SW480 (cell line): ENCODE measurements at regions not wholly inside any gene's neighbourhood (a gene's known extent, or its start where the extent isn't known, plus 50 kb on each side); places are given as distances from the start of the nearest gene placed in this dataset.
A peak's percentile ranks its signal among the peaks of the same experiment; 100 is the strongest.

ENCODE experiments used
- DNase-seq: peaks from one replicate; pipeline ENCODE4 v3.0.0-alpha.2; 2016; ENCODE audit warnings: low spot score

DNA sequence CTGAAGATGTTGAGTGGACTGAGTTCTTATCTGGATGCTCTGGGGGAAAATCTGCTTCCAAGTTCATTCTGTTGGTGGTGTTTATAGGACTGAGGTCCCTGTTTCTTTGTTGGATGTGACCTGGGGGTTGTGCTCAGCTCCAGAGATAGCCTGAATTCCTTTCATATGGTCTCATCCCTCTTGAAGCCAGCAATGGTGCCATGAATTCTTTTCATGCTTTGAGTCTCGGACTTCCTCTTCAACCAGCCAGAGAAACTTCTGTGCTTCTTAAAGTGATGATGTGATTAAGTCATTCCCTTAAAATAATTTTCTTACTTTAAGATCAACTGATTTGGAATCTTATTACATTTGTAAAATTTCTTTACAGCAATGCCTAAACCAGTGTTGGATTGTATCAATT is 233.8 kb upstream of the UGT8 start:
- no peak for DNase-seq

DNA sequence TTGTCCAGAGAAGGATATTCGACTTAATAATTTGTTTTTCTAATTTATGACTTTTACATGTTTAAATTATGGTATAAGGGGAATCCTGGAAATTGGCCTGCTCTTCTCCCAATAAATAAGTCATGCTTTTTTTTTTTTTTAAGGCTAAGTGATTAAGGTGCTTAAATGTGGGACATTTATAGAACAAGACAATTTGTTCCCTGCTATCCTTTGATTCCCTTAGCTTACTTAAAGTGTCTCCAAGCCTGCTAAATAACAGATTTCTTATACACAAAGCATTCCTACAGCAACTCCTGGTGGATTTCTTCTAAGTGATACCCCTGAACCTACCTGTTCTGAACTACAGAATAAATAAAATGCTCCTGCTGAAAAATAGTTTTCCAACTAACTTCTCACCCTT is 233.0 kb upstream of the UGT8 start:
- no peak for DNase-seq

DNA sequence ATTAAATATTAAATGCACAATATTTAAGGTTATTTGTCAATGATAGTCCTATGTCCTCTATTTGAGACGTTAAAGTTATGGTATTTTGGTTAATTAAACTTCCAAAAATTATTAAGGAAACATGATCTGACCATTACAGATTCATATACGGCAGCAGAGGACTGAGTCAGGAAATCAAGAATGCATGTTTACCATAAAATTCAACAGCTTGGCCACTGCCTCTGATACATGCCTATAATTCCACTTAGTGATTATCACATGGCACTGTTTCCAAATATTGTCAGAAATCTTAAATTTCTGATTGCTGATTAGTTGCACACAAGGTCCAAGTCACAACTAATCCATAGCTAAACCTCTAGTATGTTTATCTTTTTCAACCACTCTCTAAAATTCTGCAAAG is 232.2 kb upstream of the UGT8 start:
- DNase-seq, result no peak

DNA sequence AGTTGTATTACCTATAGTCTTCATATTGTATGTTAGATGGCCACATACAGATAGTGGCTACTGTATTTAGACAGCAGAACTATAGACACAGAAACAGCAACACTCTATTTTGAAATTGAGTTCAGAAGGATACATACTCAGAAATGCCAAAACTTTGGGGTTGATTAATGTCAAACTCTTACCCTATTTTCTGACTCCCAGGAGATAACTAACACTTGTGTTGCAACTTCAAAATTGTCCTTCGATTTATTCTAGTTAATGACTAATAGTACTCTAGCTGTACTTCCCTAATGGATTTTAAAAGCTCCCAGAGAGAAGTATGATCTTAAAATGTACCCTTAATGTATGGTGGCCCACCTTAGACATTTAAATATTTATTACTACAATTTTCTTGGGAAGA is 229.9 kb upstream of the UGT8 start:
- DNase-seq, result no peak

DNA sequence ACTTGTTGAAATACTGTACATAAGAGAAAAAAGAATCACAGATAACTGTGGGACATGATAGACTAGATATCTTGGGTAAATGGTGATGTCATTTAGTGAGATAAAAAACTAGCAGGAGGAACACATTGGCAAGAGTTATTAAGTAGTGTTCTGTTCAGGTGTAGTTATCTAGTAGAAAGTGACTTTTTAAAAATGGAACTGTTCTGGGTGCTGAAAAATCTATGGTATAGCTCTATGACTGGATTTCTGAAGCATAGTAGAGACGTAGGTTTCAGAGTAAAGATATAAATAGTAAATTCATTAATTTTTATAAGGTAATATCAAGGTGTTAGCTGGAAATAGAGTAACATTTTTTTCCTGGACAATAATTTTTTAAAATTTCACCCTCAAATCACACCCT is 225.1 kb upstream of the UGT8 start:
- DNase-seq, result no peak

DNA sequence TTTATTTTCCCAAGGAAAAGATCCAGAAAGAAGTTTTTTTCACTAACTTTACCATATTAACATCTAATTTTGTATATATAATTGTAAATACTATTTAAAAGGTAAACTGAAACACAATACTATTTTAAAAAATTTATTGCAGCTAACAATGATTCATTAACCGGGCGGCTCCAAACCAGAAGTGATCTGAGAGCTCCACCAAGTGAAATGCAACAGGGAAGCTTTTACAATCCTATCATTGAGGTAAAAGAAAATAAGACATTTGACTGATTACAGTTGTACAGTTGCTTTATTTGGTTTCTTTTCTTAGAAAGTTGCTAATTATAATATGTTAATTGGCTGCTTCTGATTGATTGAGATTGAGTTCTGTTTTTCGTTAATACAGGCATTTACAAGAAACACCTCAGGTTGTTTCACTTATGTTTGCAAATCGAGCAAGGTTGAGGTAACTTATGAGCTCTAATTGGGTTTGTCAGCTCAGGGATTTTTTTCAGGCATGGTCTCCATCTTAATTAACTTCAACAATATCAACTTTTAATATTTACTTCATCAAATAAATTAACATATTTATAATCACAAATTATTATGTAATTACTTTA is 220.2 kb upstream of the UGT8 start:
- no peak for DNase-seq

DNA sequence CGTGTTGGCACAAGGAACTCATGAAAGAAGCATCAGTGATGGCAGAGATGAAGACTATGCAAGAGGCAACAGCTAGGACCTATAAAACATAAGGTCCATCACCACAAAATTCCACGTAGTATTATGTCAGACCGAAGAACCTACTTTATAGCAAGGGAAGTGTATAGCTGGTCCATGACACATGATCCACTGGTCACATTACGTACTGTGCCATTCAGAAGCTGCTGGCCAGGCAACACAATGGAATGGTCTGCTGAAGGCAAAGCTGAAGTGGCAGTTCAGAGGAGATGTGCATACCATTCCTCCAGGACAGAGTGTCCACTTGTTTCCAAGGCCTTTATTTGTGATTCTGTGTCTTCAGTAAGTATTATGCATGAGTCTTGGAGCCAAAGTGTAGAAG is 215.5 kb upstream of the UGT8 start:
- no peak for DNase-seq

DNA sequence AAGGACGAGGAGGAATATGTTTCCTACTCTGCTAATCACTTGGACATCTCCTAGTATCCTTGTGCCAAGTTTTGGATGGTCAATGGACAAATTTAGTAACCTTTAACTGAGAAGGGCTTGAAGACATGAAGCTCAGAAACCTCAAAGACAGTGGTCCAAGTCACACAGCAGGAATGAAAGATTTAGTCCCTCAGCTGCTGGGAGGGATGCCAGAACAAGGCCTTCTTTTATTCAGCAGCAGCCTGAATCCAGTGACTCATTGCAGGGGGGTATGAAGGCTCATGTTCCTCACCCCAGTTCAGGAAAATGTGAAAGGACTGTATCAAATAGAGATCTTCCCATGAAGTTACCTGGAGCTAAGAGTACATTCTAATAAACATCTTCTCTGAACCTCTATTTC is 214.9 kb upstream of the UGT8 start:
- no peak for DNase-seq

DNA sequence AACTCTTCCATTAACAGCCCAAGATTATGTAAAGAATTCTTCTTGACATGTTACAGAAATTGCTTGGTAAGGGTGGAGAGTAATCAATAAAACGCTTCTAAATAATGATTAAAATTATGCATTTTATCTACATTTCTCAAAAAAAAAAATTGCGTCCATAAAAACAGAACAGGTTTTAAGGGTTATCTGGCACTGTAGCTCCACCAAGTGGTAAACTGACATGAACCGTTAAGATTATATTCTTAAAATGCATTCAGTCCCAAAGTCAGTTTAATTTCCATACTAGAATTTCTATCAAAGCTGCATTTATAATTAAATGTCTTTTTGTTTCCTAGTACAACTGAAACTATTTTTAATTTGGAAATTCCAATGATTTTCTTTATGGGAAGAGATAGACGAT is 214.0 kb upstream of the UGT8 start:
- DNase-seq, result no peak

DNA sequence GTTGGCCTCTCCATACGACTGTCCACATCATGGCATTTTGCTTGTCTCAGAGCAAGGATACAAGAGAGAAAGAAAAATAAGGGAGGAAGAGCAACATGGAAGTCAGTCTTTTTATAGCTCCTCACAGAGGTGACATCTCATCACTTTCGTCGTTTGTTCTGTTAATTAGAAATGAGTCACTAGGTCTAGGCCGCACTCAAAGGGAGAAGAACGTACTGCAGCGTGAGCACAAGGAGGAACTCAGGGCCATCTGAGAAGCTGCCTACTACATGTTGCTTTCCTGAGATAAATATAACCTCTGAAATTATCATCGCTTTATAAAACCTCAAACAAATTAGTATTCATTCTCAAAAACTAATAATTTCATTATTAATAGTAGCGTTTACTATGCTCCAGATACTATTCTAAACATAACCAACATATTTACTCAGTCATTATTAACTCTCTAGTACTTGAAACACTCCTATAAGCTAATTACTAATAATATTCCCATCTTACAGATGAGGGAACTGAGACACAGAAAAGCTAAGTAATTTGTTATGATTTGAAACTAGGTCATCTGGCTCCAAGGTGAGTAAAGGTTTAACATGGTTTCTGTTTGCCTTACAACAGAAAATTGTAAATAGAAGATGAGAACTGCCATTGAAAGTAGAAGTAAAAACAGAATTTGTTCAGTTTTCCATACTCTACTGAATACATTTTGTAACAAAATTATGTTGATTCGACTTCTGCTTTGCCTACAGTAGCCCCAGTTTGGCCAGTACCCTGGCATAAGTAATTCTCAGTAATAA is 213.2 kb upstream of the UGT8 start:
- no peak for DNase-seq

DNA sequence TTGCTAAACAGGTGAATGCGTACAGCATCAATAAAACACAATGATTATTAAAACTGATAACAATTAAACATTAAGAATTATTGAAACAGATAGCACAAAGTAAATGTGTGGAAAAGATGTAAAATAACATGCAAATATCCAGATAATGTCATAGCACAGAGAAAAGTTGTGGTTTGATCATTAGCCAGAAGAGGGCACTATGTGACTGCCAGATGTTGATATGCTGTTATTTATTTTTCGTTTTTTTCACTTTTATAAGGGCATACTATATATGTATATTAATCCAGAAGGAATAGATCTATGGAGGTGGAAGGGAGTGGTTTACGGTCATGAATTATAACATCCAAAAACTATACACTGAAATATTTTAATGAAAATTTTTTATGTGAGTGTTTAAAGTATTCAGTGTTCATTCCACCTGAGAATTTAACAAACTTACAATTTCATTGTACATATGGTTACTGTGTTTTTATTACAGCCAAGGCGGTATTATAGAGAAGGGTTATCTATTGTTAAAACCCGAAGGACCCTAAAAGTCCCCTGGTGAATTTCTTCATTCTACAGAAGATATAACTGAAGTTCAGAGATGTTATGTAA is 211.9 kb upstream of the UGT8 start:
- DNase-seq, result peak; percentile 27

DNA sequence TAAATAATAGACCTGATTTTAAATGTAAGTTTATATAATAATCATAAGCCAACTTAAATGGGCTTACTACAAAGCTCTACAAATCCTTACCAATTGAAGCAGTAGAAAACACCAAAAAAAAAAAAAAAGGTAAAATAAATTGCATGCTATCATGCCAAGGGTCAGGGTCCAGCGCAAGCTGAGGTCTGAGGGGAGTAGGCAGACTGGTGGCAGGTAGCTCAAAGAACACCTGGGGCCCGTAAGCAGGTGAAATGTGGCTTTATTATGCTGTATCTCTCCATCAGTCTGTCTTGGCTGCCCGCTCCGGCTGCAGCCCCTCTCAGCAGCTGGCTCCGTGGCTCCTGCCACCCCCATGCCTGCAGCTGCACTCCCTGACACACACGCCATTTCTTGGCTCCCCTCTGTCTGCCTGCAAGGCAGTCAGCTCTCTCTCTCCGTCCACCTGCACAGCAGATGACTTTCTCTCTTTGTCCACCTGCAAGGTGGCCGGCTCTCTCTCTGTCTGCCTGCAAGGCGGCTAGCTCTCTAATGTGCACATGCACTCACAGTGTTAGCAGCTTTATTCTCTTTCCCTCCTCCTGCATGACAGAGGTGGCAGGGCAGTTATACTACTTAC is 209.4 kb upstream of the UGT8 start:
- DNase-seq, result no peak

DNA sequence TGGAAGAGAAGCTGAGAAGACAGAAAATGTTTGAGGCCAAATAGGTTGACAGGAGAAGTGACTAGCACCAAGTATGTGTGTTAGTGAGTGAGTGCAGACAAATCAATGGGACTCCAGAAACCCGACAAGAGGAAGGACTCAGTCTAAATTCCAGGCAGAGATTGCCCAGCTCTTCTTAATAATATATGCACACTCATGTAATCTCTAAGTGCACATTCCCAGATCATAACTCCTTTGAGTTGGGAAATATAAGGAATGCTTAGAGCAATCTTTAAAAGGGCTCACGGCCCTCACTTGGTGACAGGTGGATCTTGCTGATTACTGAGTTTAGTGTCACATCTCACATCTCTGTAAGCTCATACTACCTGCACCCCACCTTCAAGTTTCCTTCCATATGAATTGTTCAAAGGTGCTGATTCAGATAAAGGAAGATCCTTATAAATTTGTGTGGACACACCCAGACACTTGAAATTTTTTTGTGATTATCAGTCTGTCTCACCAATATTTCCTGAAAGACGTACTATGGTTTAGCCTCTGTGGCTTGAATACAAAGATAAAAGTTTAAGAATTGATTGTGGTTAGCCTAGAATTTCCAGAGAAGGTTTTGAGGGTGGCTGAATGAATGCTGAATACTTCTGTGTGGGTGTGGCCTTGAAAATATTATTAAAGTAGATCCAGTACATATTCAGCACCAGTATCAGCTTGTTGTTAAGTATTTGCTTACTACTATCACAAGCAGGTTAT is 205.1 kb upstream of the UGT8 start:
- no peak for DNase-seq

DNA sequence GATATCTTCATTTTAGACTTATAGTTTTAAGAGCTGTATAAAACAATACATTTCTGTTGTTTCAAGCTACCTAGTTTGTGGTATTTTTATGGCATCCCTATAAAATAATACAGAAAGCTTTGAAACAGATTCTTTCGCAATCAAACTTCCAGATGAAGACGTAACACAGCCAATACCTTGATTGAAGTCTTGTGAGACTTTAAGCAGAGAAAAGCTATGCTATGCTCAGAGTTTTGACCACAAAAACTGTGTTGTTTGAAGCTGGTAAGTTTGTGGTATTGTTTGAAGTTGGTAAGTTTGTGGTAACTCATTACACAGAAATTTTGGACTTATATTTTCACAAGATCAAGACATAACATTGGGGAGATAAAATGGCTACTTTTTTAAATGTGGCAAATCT is 201.8 kb upstream of the UGT8 start:
- peak; percentile 24 for DNase-seq

DNA sequence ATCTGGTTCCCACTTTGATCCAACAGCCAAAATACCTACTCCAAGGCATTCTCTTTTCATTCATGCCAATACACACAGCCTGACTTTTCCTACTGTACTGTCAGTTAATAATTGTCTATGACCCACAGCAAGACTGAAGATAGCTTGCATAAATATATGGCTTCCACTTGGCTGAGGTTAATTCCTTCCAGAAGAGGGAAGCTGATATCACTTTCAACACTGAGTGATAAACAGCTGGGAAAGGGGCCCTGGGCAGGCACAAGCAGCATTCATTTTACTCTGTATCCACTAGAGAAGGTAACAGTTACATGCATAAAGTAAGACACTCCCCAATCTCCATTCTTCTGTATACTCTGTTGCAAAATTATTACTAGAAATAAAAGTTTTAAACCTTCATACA is 200.2 kb upstream of the UGT8 start:
- no peak for DNase-seq

DNA sequence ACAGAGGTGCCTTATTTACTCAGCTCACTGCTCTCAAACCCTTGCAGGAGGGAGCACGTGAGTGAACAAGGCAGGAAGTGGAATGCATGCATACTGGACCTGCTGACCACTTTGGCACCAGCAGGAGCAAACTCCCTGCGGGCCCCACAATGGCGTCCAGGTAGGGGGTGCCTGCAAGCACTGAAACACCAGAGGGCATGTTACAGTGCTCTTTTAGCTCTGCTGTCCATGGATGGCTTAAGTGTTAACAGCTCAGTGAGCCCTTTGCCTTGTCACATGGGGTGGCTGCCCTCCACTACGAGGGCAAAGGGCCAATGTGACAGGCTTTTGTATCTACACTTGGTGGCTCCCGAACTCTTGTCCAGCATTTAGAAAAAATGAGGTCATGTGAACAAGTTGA is 199.5 kb upstream of the UGT8 start:
- DNase-seq, result no peak

DNA sequence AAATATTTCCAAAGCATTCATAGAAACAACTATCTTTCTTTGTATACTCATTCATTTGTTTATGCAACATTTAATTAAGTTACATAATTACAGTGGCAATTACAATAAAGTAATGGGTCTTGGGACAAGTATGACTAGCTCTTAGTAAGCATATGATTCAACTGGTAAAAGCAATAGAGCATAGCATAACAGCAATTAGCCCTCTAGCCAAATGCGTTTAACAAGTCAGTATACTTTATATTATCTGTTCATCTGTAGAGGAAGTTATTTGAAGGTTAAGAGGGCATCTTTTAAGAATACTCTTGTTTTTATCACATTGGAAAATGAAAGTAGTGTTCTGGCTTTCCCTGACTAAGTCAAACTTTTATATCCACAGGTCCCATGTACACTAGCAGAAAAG is 198.1 kb upstream of the UGT8 start:
- DNase-seq, result no peak

DNA sequence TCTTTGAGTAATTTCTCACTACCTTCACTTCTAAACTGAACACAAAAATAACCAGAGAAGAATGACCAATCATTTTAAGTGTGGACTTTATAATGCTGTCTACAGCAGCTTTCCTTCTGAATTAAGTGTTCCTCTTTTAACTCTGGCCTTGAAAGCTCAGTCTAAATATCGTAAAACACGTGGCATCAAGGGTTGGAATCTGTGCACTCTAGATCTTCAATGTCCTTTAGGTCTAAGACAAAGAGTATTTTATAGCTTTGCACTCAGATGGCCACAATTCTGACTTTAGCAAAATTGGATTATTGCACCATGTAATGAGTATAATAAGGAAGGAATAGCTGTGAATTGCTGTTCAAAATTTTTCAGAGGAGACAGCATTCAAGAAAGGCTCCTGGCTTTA is 197.1 kb upstream of the UGT8 start:
- no peak for DNase-seq

DNA sequence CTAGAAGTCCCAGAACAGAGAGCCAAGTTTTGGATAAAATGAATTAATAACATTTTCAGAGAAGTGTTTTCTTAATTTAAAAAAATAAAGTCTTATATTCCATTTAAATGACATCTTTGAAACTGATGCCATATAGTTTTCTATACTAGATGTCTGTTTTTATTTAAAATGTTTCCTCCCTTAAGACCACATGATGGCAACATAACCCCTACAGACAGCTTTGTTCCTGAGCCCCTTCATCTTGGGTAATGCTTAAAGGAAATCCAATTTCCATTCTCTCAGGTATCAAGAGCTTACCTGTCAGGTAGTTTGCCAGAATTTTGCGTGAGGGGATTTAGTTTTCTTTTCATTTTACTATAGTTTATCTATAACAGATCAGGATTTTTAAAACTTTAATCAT is 181.4 kb upstream of the UGT8 start:
- peak; percentile 29 for DNase-seq

DNA sequence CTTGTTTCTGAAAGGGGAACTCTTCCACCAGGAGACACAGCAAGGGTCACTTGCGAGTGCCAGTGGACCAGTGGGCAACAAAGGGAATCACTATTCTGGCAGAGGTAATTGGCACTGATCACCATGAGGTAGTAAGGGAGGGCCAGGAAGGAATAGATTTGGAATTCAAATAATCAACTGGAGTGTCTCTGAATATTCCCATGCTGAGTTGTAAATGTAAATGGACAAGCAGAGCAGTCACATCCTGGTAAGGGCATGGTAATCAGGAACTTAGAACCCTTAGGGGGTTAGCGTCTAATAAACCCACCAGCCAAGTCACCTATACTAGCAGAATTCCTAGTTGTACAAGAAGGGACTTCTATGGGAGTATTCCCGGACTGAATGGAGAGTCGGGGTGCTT is 178.5 kb upstream of the UGT8 start:
- no peak for DNase-seq

DNA sequence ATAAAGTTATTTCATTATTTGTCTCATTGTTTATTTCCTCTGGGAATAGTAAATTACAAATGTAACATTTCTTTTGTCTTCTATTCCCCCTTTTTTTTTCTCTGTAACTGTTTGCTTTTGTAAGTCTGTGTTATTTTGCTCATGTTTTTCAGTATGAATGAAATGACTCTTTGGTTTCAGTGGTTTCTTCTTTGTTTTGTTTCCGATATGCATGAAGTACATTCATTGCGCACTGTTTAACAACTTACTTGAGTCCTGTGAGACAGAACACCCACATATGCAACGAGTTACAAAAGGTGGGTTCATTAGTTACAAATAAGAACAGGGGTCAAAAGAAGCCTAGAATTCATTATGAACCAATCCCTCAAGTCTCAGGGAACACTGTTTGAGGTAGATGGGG is 175.0 kb upstream of the UGT8 start:
- DNase-seq, result no peak

DNA sequence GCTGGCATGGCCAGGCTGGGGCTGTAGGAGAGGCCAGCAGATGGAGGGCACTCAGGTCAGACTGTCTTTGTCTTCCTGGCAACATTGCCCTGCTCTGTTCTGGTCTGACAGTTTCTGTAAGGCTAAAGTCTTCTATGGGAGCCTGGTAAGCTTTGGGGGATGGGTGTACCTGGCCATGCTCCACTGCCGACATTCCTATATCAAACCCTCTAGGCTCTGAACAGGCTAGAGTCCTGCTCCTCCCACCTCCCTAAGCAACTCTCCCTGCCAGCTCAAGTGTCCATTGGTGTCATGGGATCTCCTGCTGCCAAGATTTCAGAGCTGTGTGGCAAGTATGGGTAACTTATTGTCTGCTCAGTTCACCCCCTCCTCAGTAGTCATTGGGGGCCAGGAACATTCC is 163.5 kb upstream of the UGT8 start:
- no peak for DNase-seq

DNA sequence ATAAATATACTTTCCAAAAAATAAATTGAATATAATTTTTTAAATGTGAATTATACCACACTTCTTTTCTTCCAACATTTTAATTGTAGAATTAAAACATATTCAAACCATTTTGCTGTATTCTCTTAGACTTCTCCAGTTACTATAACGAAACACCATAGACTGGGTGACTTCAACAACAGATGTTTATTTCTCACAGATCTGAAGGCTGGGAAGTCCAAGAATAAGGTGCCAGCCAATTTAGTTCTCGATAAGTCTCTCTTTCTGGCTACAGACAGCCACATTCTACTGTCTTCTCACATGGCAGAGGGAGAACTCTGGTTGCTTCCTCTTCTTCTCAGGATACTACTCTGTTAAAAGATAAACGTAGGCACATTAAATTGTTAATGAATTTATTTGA is 155.8 kb upstream of the UGT8 start:
- DNase-seq, result no peak
